ENCODE measurements at regions not wholly inside any gene's neighbourhood (a gene's known extent, or its start where the extent isn't known, plus 50 kb on each side); places are given as distances from the start of the nearest gene placed in this dataset.

GRCh38 chr1:208688656-208689315 lies 444.6 kb upstream of the PLXNA2 start:
- Histone ChIP-seq H3K27ac (no peak overlapping the region), H3K4me3 (ENCODE audit: low read depth, low read length) (no peak overlapping the region), H3K27me3 (ENCODE audit: insufficient read depth, low read depth, severe bottlenecking) (no peaks in the 10 kb centered on the region), H3K36me3 (no peaks in the 10 kb centered on the region), H3K9me3 (ENCODE audit: severe bottlenecking) (no peaks in the 10 kb centered on the region)
- TF ChIP-seq CTCF (IDR thresholded peaks at IDR 0.05; ENCODE audit: low read depth, low read length), result no peak
- no peak for DNase-seq

GRCh38 chr1:208691012-208691411 lies 446.8 kb upstream of the PLXNA2 start:
- Histone ChIP-seq H3K27me3 (ENCODE audit: insufficient read depth, low read depth, severe bottlenecking) (no peaks in the 10 kb centered on the region), H3K9me3 (ENCODE audit: severe bottlenecking) (no peaks in the 10 kb centered on the region), H3K27ac (no peak overlapping the region), H3K36me3 (no peaks in the 10 kb centered on the region), H3K4me3 (ENCODE audit: low read depth, low read length) (no peak overlapping the region)
- TF ChIP-seq CTCF (IDR thresholded peaks at IDR 0.05; ENCODE audit: low read depth, low read length), result no peak
- DNase-seq, result no peak

GRCh38 chr1:208709981-208710380 lies 465.8 kb upstream of the PLXNA2 start:
- Histone ChIP-seq H3K36me3 (no peaks in the 10 kb centered on the region), H3K27ac (no peak overlapping the region), H3K4me3 (ENCODE audit: low read depth, low read length) (no peak overlapping the region), H3K9me3 (ENCODE audit: severe bottlenecking) (peaks cover 4% of the 10 kb centered on the region), H3K27me3 (ENCODE audit: insufficient read depth, low read depth, severe bottlenecking) (no peaks in the 10 kb centered on the region)
- no peak for DNase-seq
- no peak for TF ChIP-seq CTCF (IDR thresholded peaks at IDR 0.05; ENCODE audit: low read depth, low read length)

GRCh38 chr1:208714323-208714722 lies 470.1 kb upstream of the PLXNA2 start:
- no peak for DNase-seq

GRCh38 chr1:208717525-208717924 lies 473.3 kb upstream of the PLXNA2 start:
- Histone ChIP-seq H3K27me3 (ENCODE audit: insufficient read depth, low read depth, severe bottlenecking) (no peaks in the 10 kb centered on the region), H3K27ac (no peak overlapping the region), H3K36me3 (no peaks in the 10 kb centered on the region), H3K4me3 (ENCODE audit: low read depth, low read length) (no peak overlapping the region), H3K9me3 (ENCODE audit: severe bottlenecking) (no peaks in the 10 kb centered on the region)
- no peak for DNase-seq
- TF ChIP-seq CTCF (IDR thresholded peaks at IDR 0.05; ENCODE audit: low read depth, low read length), result no peak

More at GRCh38 chr1:208714323-208714722, 470.1 kb upstream of the PLXNA2 start:
- Histone ChIP-seq H3K27me3 (ENCODE audit: insufficient read depth, low read depth, severe bottlenecking) (no peaks in the 10 kb centered on the region), H3K36me3 (no peaks in the 10 kb centered on the region), H3K4me3 (ENCODE audit: low read depth, low read length) (no peak overlapping the region), H3K27ac (no peak overlapping the region), H3K9me3 (ENCODE audit: severe bottlenecking) (no peaks in the 10 kb centered on the region)
- TF ChIP-seq CTCF (IDR thresholded peaks at IDR 0.05; ENCODE audit: low read depth, low read length), result no peak

GRCh38 chr1:208722592-208722991 lies 478.4 kb upstream of the PLXNA2 start:
- no peak for TF ChIP-seq CTCF (IDR thresholded peaks at IDR 0.05; ENCODE audit: low read depth, low read length)
- H3K4me3 ChIP-seq (ENCODE audit: low read depth, low read length), result no peak overlapping the region
- H3K27me3 ChIP-seq (ENCODE audit: insufficient read depth, low read depth, severe bottlenecking), result no peaks in the 10 kb centered on the region
- DNase-seq, result no peak
- H3K36me3 ChIP-seq, result no peaks in the 10 kb centered on the region
- no peak overlapping the region for H3K27ac ChIP-seq
- H3K9me3 ChIP-seq (ENCODE audit: severe bottlenecking), result peaks cover 4% of the 10 kb centered on the region

All from WERI-Rb-1 (cell line).